HG03025 (cell line): ENCODE measurements at regions not wholly inside any gene's neighbourhood (a gene's known extent, or its start where the extent isn't known, plus 50 kb on each side); places are given as distances from the start of the nearest gene placed in this dataset.

Source experiments
- ATAC-seq: cut with Tn5 transposase; IDR thresholded peaks from one replicate; pipeline ENCODE4 v1.9.1; 2021; ENCODE audit warnings: mild to moderate bottlenecking, moderate library complexity; ENCODE audit not compliant: unreplicated experiment, low FRiP score

DNA sequence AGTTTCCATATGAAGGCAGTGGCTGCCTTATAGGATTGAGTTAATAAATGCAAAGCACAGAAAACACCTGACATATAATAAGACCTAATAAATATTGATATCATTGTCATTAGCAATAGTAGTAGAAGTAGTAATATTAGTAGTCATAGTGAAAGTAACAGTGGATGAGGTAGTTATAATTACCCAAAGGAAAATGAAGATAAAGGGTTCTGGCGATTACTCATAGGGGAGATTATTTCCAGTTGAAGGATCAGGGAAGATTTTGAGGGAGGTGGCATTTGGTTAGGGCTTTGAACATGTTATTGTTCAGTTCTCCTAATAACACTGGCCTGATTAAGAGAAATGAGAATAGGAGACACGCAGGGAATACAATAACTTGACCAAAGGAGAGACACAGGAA, 131.9 kb upstream of the GPRIN3 start:
- ATAC-seq, result no peak

DNA sequence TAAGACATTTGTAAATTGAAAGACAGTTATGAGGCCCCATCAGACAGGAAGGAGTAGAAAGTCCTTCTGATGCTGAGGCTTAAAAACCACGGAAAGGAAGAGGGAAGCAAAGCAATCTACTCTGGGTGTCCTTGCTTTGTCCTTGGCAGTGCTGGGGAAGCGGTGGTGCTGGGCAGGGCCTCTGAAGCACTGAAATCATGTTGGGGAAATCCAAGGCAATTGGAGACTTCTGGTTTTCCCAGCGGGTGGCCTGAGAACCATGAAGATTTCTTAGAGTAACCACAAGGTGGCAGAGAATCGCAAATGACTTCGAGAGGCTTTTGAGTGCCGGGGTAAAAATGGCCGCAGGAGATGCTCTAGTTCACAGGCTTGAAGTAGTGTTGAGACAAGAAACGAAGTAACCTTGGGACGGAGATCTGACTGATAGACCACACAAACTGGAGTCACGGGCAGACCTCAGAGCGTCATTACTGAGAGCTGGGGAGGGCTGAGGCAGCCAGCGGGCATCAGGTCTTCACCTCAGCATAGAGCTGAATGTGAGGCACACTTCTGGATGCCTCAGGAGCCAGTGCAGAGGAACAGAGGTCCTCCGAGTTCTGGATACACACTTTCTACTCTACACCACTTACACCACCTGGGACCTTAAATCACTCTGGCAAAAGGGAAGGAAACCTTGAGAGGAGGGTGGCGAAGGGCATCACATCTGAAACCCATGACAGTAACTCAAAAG, 130.7 kb upstream of the GPRIN3 start:
- ATAC-seq, result peak; percentile 81

DNA sequence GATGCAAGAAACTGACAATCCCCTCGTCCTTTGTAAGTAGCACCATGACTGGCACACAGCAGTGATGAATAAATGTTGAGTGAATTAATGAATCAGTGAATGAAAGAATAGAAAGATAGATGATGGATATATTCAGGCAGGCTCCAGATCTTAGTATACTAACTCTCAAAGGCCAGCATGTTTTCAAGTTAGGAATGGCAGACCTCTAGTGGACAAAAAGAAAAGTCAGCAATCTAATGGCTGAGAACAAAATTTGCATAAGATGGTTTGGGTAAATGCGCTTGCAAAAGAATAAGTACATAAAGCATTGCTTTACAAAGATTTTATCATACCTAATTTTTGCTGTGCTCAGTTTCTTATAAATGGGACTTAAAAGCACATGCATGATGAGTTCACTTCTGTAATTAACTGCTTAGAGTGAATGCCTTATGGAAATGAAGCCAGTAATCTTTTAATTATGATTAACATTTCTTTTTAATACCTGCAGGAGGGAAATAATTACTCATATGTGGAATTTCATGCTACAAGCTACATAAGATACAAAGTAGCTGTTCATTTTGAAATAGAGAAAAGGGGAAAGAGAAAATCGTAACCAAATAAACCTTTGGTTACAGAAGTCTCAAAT, 126.9 kb upstream of the GPRIN3 start:
- peak; percentile 59 for ATAC-seq

GRCh38 chr4:89427782-89428181, 120.2 kb upstream of the GPRIN3 start:
- ATAC-seq, result no peak

- ATAC-seq, result no peak
Observed at GRCh38 chr4:89425023-89425422, 117.4 kb upstream of the GPRIN3 start.

- ATAC-seq, result no peak
Observed at GRCh38 chr4:89422441-89422990, 114.9 kb upstream of the GPRIN3 start.

DNA sequence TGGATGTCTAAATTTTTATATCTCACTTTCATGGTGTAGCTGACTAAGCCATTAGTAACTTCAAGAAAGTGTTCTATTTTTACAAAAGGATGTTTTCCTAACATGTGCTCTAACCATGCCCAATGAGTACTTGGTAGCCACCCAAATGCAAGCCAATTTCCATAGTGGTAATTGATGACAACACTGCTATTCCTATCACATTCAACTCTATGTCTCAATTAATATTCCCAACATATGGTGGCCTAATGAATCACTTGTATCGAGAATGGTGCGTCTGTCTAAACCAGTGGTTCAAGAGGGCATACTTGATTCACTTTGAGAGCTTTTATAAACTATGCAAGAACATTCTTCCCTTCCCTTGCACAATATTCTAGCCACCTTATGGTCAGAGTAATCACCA, 112.9 kb upstream of the GPRIN3 start:
- ATAC-seq, result no peak

DNA sequence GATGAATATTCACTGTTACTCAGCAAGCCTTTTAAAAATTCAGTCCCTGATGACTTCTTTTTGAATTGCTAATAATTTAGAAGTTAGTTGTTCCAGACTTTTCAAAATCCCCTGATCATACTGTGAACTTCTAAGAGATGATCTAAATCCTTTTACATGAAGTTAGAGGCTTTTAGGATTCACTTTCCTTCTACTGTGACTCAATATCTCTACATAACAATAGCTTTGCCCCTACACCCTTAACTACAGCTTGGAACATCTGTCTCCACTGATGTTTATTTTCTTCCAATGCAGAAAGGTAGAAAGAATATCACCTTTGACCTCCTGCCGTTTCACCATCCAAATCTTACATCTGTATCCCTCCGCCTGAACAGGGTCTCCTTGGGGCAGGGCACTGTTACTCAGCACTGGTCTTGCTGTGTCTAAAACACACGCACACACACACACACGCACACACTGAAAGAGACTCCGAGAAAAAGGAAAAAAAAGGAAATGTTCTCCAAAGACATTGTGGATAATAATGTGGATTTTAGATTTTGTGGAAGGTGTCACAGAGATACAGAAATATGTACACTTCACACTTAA, 111.6 kb upstream of the GPRIN3 start:
- no peak for ATAC-seq

- ATAC-seq, result no peak
Observed at GRCh38 chr4:89416960-89417359, 109.4 kb upstream of the GPRIN3 start.

DNA sequence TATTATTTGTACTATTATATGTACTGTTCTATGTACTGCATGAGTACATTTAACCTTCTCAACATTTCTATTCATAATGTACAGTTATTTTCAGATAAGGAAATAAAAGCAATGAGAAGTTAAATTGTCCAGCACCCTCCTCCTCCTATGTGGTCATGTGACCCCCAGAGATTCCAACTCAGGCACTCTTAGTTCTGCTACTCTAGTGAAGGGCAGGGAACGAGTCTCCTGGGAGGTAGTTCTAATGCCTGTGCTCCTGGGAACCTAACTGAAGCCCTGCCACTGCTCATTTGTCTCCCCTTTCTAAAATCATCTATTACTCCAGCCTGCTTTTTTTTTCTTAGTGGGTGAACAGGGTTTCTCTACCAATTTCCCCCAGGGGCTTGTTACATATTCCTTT, 105.9 kb upstream of the GPRIN3 start:
- ATAC-seq, result no peak

GRCh38 chr4:89411539-89412309, 104.1 kb upstream of the GPRIN3 start:
- ATAC-seq, result no peak

GRCh38 chr4:89410687-89411086, 103.1 kb upstream of the GPRIN3 start:
- ATAC-seq, result no peak

DNA sequence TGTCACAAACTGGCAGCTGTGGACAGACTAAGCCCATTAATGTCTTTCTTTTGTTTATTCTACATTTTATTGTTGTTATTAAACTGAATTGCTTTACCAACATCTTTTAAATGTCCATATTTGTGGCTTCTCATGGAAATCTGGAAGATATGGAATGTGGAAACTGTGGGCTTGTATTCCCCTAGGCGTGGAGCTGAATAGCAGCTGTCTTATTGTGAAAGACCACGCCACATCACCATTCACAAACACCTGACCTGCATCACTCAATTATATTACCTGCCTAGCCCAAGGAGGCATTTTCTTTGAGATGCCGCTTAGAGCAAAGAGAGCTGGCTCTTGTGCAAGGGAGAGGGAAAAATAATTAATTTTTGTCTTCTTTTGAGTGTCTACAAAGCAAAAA, 96.9 kb upstream of the GPRIN3 start:
- ATAC-seq, result no peak

GRCh38 chr4:89403826-89404225, 96.2 kb upstream of the GPRIN3 start:
- ATAC-seq, result no peak

GRCh38 chr4:89400287-89401035, 92.9 kb upstream of the GPRIN3 start:
- ATAC-seq, result no peak

GRCh38 chr4:89398644-89399043, 91.0 kb upstream of the GPRIN3 start:
- ATAC-seq, result no peak

- ATAC-seq, result no peak
Observed at GRCh38 chr4:89398146-89398545, 90.5 kb upstream of the GPRIN3 start.

- ATAC-seq, result no peak
Observed at GRCh38 chr4:89397441-89397840, 89.8 kb upstream of the GPRIN3 start.

DNA sequence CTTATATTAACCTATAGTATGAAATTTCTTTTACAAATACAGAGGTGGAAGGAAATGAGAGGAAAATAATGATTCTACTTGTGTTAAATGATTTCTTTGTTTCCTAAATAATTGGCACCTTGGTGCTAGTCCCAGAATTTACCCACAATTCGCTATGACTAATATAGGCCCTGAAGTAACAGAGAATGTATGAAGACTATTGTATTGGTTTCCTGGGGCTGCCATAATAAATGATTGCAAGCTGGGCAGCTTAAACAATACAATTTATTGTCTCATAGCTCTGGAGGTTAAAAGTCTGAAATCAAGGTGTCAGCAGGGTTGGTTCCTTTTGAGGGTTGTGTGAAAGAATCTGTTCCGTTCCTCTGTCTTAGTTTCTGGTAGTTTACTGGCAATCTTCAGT, 74.8 kb upstream of the GPRIN3 start:
- no peak for ATAC-seq

DNA sequence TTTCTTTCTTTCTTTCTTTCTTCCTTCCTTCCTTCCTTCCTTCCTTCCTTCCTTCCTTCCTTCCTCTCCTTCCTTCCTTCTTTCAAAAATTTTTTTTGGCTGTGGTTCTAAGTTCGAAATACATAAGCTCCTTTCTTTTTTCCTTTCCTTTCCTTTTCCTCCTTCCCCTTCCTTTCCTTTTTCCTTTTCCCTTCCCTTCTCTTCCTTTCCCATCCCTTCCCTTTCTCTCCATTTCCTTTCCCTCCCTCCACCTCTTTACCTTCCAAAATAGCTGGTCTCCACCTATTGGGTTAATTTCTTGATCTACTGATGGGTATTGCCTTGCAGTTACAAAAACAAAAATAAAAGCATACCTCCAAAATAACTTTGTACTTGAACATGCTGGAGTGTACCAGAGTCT, 73.4 kb upstream of the GPRIN3 start:
- no peak for ATAC-seq
